ENCODE measurements at regions not wholly inside any gene's neighbourhood (a gene's known extent, or its start where the extent isn't known, plus 50 kb on each side); places are given as distances from the start of the nearest gene placed in this dataset.

DNA sequence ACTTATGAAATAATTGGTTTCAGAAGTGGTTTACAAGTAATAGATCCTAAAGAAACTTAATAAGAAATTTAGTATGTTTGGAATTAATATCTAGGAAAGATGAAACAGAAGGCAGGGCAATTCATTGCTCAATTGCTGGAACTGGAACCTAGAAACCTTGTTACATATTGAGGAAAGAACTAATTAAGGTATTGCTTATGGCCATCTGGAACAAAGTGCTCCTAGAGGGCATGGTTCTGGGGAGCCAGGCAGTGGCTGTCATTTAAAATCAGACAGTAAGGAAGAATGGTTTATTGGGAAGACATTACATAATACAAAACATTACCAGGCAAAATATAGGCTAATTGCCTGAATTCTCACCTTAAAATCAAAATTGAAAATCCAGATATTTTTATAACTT is 224.1 kb downstream of the SLITRK6 start:
- TF ChIP-seq POLR2AphosphoS5 (IDR thresholded peaks at IDR 0.05; ENCODE audit: low read depth, low read length) (no peak), POLR2A (IDR thresholded peaks at IDR 0.05; ENCODE audit: low read depth, low read length) (no peak)

All from GM12891 (cell line).